Esophagus muscularis mucosa (tissue), 3 donors: ENCODE measurements at regions not wholly inside any gene's neighbourhood (a gene's known extent, or its start where the extent isn't known, plus 50 kb on each side); places are given as distances from the start of the nearest gene placed in this dataset.

ENCODE experiments used
- POLR2A ChIP-seq: fragments of 450-650 bp; IDR thresholded peaks from one replicate; pipeline ENCODE4 v1.6.1; 2017; ENCODE audit warnings: antibody characterized with exemption, moderate library complexity, mild to moderate bottlenecking, low read depth
- POLR2AphosphoS5 ChIP-seq, 2 donors: sonication (generic); formaldehyde crosslinking; IDR thresholded peaks; one replicate each; pipeline ENCODE4 v1.6.1; 2017; ENCODE audit warnings: antibody characterized with exemption in 2 of 2
- TF ChIP-seq, protein P1 (sequence below), 3 experiments: fragments of 200-600 bp in 2 of 3; fragments of 450-650 bp in 1 of 3; sonication (generic) in 2 of 3; IDR thresholded peaks; one replicate each; pipeline ENCODE4 v1.5.1; 2017 to 2019; ENCODE audit warnings: antibody characterized with exemption in 3 of 3, mild to moderate bottlenecking in 2 of 3, moderate library complexity in 1 of 3

DNA sequence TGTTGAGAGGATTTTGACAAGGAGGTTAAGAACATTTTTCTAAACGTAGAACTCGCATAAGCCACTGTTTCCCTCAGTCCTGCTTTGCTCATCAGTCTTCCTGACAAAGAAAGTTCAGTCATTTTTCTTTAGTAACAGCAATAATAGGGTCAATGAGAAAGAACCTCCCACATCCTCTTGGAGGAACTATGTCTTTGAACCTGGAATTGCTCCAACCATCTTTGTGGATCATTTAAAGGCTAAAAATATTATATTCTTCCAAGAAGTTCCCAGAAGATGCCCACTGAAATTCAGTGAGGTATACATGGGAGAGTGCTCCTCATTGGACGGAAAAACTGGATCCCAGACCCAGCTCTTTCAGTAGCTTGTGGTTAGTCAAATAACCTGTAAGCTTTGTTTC, 282.8 kb upstream of the FAR2 start:
- TF ChIP-seq, protein P1, sequence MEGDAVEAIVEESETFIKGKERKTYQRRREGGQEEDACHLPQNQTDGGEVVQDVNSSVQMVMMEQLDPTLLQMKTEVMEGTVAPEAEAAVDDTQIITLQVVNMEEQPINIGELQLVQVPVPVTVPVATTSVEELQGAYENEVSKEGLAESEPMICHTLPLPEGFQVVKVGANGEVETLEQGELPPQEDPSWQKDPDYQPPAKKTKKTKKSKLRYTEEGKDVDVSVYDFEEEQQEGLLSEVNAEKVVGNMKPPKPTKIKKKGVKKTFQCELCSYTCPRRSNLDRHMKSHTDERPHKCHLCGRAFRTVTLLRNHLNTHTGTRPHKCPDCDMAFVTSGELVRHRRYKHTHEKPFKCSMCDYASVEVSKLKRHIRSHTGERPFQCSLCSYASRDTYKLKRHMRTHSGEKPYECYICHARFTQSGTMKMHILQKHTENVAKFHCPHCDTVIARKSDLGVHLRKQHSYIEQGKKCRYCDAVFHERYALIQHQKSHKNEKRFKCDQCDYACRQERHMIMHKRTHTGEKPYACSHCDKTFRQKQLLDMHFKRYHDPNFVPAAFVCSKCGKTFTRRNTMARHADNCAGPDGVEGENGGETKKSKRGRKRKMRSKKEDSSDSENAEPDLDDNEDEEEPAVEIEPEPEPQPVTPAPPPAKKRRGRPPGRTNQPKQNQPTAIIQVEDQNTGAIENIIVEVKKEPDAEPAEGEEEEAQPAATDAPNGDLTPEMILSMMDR (IDR thresholded peaks at IDR 0.05), result no peak
- TF ChIP-seq POLR2AphosphoS5 (IDR thresholded peaks at IDR 0.05), result no peak
- TF ChIP-seq POLR2A, result no peak
